ENCODE measurements at regions not wholly inside any gene's neighbourhood (a gene's known extent, or its start where the extent isn't known, plus 50 kb on each side); places are given as distances from the start of the nearest gene placed in this dataset.

- FAIRE-seq (no peak), DNase-seq (ENCODE audit: insufficient read length, low spot score) (no peak)
- TF ChIP-seq CTCF (IDR thresholded peaks at IDR 0.05; ENCODE audit: insufficient read depth, missing control alignments): no peak
Measured at GRCh38 chr4:36489798-36490197, 208.4 kb downstream of the DTHD1 start.

- TF ChIP-seq CTCF (IDR thresholded peaks at IDR 0.05; ENCODE audit: insufficient read depth, missing control alignments): no peak
- no peak for FAIRE-seq
Measured at GRCh38 chr4:36492041-36492440, 210.6 kb downstream of the DTHD1 start.

GRCh38 chr4:36492590-36492989, 211.2 kb downstream of the DTHD1 start:
- FAIRE-seq (no peak), DNase-seq (ENCODE audit: insufficient read length, low spot score) (no peak)
- no peak for TF ChIP-seq CTCF (IDR thresholded peaks at IDR 0.05; ENCODE audit: insufficient read depth, missing control alignments)

More at GRCh38 chr4:36492041-36492440, 210.6 kb downstream of the DTHD1 start:
- no peak for DNase-seq (ENCODE audit: insufficient read length, low spot score)

GRCh38 chr4:36493251-36493650, 211.8 kb downstream of the DTHD1 start:
- no peak for TF ChIP-seq CTCF (IDR thresholded peaks at IDR 0.05; ENCODE audit: insufficient read depth, missing control alignments)
- FAIRE-seq: no peak
- no peak for DNase-seq (ENCODE audit: insufficient read length, low spot score)

GRCh38 chr4:36494016-36494415, 212.6 kb downstream of the DTHD1 start:
- DNase-seq (ENCODE audit: insufficient read length, low spot score): no peak
- TF ChIP-seq CTCF (IDR thresholded peaks at IDR 0.05; ENCODE audit: insufficient read depth, missing control alignments): no peak
- FAIRE-seq: no peak

GRCh38 chr4:36494747-36495146, 213.3 kb downstream of the DTHD1 start:
- no peak for TF ChIP-seq CTCF (IDR thresholded peaks at IDR 0.05; ENCODE audit: insufficient read depth, missing control alignments)
- FAIRE-seq (no peak), DNase-seq (ENCODE audit: insufficient read length, low spot score) (no peak)

- TF ChIP-seq CTCF (IDR thresholded peaks at IDR 0.05; ENCODE audit: insufficient read depth, missing control alignments): no peak
- no peak for FAIRE-seq
- no peak for DNase-seq (ENCODE audit: insufficient read length, low spot score)
Measured at GRCh38 chr4:36502350-36502749, 220.9 kb downstream of the DTHD1 start.

All from D721Med (cell line).